Hematopoietic multipotent progenitor cell treated with erythropoietin and hydrocortisone succinate and interleukin-3 and kit ligand, for 15 days (in vitro differentiated cells): ENCODE measurements at regions not wholly inside any gene's neighbourhood (a gene's known extent, or its start where the extent isn't known, plus 50 kb on each side); places are given as distances from the start of the nearest gene placed in this dataset.

ENCODE experiments used
- DNase-seq: peaks from one replicate; pipeline ENCODE4 v3.0.0-alpha.2; 2015; ENCODE audit warnings: low spot score

- no peak for DNase-seq
Measured at GRCh38 chr13:104045907-104046306, 979.7 kb upstream of the SLC10A2 start.

DNA sequence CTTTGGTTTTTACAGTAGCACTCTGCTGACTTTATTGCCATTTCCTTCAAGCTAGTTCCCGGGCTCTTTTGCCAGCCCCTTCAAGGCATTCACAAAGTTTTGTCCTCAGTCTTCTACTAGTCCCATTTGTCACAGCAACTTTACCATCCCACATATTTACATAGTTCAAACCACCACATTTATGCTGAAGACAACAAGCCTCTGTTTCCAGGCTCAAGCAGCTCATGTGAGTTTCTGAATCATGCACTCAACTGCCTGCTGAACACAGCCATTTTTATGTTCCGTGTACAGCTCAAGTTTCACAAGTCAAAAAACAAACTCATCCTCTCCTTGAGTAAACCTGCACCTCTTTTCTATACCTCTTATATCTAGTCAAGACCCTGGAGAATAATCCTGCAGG, 977.0 kb upstream of the SLC10A2 start:
- DNase-seq = no peak

- DNase-seq = no peak
Measured at GRCh38 chr13:104034891-104035290, 968.7 kb upstream of the SLC10A2 start.

- DNase-seq = no peak
Measured at GRCh38 chr13:104025303-104025702, 959.1 kb upstream of the SLC10A2 start.

DNA sequence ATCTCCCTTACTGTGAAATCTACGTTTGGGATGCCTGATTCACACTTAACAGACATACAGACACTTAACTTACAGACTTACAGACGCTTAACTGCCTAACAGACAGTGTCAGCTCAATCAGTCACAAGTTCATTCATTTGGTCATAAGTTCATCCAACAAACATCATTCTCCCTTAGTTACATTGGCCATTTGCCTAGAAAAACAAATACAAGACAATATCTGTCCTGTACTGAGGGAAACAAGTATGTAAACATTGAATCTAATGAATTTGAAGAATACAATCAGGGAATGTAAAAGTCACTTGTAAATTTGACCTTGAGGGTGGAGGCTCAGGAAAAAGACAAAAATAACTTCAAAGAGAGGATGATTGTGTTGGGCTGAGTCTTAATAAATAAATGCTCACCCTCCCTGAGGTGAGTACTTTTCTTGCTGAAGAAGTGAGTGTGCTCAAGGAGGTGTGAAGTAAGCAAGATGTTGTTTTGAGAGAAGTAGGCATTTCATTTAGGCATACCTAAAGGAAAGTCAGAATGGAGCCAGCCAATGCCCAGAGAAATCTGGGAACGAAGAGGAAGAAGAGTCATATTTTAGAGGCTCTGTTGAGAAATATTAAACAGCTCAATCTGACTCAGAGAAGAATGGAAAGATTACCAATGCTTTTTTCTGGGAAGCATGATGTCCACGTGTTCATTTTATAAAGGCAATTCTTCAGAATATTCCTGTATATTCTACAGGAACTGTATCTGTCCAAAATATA, 958.4 kb upstream of the SLC10A2 start:
- no peak for DNase-seq

- no peak for DNase-seq
Measured at GRCh38 chr13:104021806-104022397, 955.7 kb upstream of the SLC10A2 start.

DNA sequence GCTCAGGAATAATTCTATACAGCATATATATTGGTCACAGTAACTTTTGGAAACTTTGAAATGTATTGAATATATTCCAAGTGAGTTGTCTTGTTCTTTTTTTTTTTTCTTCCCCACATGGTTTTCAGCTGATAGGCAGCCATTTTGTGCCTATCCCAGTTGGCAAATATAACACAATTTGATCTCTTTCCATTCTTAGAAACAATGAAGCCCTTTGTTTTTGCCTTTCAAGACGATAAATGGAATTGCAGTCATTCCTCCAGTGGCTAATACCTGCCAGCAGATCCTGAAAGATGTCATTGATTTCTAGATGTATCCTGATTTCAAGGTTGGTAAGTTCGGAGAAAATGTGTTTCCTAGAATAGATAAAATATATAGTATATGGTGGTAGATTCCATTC, 951.1 kb upstream of the SLC10A2 start:
- no peak for DNase-seq

DNA sequence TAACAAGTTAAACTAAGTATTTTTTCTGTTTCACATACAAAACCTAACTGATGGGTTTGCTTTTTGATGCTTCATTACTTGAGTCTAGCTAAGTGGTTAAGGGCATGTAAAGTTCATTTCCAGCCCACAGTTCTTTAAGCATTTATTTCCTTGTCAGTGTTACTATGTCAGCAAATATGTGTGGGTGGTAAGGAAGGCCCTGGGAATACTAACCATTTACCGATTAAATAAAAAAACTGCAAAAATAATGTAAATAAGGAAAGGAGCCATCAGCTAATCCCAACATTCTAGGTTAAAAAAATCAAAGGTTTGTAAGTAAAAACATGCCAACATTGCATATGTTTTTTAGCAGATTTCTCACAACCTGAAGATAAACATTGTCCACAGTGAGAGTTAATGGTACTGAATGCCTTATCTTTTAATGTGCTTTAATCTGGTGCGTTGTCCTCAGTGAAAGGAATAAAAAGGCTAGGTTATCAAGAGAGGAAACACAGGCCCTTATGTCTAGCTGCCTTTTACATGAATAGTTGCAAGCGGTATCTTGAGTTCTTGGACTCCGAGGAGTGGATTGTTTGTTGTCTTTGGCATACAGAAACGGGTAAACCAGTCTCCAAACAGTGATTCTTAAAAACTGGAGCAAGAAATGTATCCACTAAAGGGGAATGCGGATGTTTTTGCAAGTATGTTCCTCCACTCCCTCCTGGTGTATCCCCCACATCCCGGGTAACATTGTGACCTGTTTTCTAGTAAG, 949.6 kb upstream of the SLC10A2 start:
- DNase-seq = no peak

DNA sequence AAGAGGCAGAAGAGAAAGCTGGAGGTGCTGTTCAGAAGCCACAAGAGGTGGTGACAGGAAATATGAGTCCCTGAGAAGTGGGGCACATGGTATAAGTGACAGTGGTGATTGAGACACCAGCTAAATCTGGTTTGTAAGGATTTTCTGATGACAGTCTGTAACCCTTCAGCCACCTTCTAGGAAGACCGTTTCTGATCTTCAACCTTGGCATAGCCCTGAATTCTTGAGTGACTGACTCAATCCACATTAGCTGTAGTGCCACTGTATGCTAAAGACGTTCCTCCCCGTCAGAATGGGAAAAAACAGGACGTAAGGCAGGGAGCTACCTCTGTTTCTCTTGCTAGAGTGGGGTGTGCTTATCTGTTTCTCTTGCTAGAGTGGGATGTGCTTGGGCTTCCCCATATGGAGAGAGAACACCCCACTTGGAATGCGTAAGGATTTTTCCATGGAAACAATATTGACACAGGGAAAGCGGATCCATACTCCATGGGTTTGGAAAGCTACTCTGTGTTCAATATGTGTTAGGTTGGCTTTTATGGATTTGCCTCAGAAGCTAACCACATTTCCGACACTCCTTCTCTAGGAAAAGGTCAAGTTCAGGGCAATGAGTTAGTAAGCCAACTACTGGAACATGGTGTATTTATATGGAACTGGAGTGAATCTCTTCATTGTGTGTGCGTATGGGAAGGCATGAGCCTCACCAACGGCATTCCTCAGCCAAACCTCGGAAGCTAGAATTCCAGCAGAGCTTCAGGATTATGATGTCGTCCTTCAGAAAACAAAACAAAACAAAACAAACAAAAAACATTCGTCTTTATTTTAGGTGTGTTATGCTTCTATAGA, 948.8 kb upstream of the SLC10A2 start:
- no peak for DNase-seq

DNA sequence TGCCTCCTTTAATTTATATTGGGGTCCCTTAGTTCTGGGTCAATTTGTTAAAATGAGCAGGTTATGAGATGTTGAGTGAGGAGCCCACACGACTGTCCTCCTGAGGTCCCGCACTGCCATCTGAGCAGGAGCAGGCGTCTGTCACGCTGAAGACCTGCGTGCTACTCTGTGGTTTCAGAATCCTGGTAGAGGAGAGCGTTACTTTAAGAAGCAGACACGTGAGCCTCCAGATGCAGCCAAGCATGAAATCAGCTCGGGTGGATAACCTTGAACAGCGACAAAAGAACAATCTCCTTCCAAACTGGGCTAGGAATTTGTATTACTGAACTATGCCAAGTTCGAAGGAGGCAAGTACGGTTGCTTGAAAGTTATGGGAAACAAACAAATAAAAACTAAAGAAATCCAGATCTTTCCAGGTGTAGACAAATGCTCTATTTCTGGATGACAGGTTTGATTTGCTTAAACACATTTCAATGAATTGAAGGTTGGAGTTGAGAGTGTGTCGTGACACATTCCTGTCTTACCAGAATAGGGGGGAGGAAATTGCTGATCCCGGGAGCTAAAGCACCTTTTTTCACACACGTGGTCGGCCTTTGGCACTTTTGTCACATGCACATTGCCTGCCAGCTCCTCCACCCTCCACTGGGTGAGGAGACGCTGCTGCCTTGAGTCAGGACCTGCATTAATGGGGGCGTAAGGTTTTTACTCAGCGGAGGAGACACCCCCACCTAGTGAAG, 945.5 kb upstream of the SLC10A2 start:
- DNase-seq = no peak

DNA sequence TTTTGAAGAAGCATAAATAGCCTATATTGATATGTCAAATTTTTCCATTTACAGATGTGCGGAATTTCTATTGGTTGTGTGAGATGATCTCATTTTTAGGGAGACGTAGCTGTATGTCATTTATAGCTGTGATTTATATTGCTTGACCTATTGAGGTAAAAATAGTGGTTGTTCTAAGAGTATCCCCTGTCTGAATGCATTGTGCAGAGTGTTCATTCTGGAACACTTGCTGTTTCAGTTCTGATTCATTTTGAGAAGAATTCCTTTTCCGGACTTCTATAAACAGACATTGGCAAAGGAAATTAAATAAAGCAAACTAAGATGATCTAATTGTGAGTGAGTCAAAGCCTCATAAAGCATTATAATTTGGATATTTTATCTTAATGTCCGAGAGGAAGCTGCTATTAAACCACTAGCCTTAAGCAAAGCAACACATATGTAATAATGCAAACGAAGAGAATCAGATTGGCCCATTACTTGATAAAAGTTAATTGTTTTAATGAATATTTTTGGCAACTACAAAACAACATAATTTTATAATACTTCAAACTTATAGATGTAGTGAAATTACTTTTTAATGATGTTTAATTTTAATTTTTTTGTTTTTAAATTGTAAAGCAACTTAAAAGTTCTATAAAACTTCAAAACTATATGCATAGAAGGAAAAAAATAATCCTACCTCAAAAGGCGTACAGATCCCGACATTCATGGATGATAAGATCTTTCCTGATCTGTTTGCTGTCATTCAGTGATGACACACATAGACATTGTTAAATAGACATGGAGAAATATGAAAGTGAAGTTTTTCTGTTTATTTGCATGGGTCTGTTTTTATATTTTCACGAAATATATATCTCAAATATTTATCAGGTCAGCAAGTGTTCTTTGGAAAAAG, 942.6 kb upstream of the SLC10A2 start:
- DNase-seq = no peak

DNA sequence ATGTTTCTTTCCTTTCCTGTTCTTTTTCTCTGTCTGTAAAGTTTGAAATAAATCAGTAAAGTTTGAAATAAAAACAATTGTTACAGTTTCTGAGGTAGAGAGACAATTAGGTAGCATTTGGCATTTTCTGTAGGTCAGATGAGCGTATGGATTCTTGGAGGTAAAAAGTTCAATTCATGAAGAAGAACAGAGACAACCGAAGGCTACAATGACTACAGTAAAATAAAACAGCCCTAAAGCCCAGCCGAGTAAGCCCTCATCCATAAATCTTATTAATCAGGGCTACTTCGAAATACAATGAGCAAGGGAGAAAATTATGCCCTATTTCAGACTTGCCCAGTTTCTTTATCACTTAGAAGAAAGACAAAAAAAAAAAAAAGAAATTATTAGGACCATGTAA, 941.9 kb upstream of the SLC10A2 start:
- DNase-seq = no peak

DNA sequence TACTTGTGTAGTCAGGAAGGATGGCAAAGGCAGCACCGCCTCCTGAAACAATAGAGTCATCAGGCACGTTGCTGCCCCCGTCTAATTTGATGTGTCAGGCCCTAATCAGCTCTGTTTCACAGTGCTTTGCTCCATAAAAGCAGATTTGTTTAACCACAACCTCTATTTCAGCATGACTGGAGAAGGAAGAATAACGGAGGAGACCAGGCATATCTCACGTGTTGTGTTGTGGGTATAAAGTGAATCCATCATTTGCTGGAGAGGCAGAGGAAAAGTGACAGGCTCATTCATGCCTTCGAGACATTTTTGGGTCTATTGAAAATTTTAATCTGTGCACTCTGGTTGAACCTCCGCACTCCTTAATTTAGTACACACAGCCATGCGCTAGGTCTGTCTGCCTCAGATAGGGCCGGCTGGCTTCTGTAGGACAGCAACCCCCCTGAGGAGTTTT, 940.4 kb upstream of the SLC10A2 start:
- no peak for DNase-seq

DNA sequence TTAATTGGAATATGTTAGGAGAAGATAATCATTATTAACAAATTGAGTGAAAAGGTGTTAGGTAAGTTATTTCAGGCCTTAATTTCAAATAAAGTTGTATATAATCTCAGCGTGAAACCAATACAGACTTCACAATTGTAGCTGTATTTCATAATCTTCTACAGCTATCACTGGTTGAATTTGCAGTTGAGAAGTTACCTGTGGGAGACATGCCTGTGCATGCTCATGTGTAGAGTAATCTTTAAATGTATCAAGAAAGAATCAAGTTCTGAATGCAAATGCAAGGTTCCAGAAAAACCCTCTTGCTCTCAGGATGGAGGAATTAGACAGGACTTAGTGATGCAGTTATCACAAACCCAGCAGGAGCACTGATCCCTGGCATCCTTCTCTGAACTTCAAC, 938.4 kb upstream of the SLC10A2 start:
- no peak for DNase-seq

- DNase-seq = no peak
Measured at GRCh38 chr13:104002216-104002615, 936.0 kb upstream of the SLC10A2 start.

GRCh38 chr13:104001766-104002165, 935.5 kb upstream of the SLC10A2 start:
- DNase-seq = no peak

DNA sequence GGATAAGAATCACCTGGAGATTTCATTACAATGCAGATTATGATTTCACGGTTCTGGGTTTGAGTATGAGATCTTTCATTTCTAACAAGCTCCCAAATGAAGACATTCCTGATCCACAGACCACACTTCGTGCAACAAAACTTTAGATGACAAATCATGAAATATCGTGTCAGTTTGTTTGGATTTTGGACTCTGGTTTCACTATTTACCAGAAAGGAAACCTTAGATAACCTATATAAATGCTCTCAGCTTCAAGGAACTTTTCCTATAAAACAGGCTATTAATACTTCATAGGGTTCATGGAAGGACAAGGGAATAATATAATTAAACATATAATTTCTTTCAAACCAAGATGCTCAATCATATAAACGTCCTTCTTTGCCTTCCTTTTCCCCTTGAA, 930.5 kb upstream of the SLC10A2 start:
- no peak for DNase-seq

DNA sequence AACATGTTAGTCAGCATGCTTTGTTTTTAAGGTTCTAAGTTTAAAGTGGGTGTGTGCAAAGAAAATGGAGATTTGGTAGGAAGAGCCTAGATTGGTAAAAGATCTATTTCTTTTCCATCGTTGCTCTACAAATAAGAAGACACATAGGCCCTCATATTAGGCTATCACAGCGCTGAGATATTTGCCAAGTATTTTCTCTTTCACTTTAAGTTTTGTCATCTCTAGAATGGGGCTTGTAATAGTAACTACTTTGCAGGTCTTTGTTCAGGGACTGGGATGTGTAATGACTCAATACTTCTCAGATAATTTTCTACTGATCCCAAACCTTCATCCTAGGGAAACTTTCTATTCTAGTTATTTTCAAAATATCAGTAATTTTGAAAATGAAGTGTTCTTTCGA, 917.7 kb upstream of the SLC10A2 start:
- DNase-seq = no peak

DNA sequence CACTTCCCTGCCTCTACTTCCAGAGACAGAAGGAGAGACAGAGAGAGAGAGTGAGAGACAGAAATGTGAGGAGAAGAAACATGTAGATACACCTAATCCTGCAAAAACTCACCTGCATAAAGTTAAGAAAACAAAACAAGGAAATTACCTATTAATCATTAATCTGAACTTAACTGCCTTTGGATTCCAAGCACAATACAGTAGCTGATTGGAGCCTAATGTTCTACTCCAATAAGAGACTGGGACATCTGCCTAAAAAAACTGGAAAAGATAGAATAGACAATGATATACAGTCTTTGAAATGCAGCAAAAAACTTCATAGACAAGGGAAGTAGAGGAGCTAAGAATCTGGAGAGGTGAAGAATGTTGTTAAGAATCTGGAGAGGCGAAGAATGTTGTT, 910.2 kb upstream of the SLC10A2 start:
- DNase-seq = no peak

- DNase-seq = no peak
Measured at GRCh38 chr13:103973740-103974139, 907.5 kb upstream of the SLC10A2 start.
